PC-3 (cell line): ENCODE measurements at regions not wholly inside any gene's neighbourhood (a gene's known extent, or its start where the extent isn't known, plus 50 kb on each side); places are given as distances from the start of the nearest gene placed in this dataset.
A peak's percentile ranks its signal among the peaks of the same experiment; 100 is the strongest.

ENCODE experiments used
- ATAC-seq: fragments of 200-7000 bp; cut with Tn5 transposase; 2 replicates; pipeline ENCODE4 v1.9.1; 2020; ENCODE audit warnings: mild to moderate bottlenecking, moderate library complexity
- BruUV-seq: library from RNA; stranded (reverse); fragments of 400-500 nt; replicated peaks from 2 replicates; lab custom pipeline; 2021; lab: Mats Ljungman, UMichigan
- CTCF ChIA-PET: fragments of 300-600 bp; sonication (Branson Sonifier 250); formaldehyde crosslinking; loops from one replicate; lab custom pipeline; 2022; ENCODE audit warnings: antibody characterized with exemption; lab: Charles Lee
- POLR2A ChIA-PET: fragments of 300-600 bp; sonication (Branson Sonifier 250); formaldehyde crosslinking; loops from one replicate; lab custom pipeline; 2022; ENCODE audit warnings: antibody characterized with exemption; ENCODE audit not compliant: unreplicated experiment; lab: Charles Lee
- DNase-seq: peaks from one replicate; pipeline ENCODE4 v3.0.0-alpha.2; 2015
- H2AFZ ChIP-seq: fragments of 300-600 bp; sonication (generic); 2 replicates; pipeline ENCODE4 v1.6.0; 2016; ENCODE audit warnings: antibody characterized with exemption, low read length
- H3F3A ChIP-seq: fragments of 300-600 bp; sonication (generic); one replicate; pipeline ENCODE4 v1.6.0; 2017; ENCODE audit warnings: antibody characterized with exemption, low read length, control low read depth, mild to moderate bottlenecking; ENCODE audit not compliant: unreplicated experiment
- H3K27ac ChIP-seq: fragments of 300-600 bp; sonication (generic); 2 replicates; pipeline ENCODE4 v1.5.1; 2016; ENCODE audit warnings: mild to moderate bottlenecking, low read length
- H3K27me3 ChIP-seq: fragments of 300-600 bp; sonication (generic); 2 replicates; pipeline ENCODE4 v1.6.1; 2016; ENCODE audit warnings: low read length, mixed read lengths
- H3K36me3 ChIP-seq: fragments of 300-600 bp; sonication (generic); 2 replicates; pipeline ENCODE4 v1.6.1; 2016; ENCODE audit warnings: low read depth, mixed run types, low read length, mixed read lengths
- H3K4me1 ChIP-seq: fragments of 300-600 bp; sonication (generic); 2 replicates; pipeline ENCODE4 v1.5.1; 2016; ENCODE audit warnings: low read length; ENCODE audit not compliant: insufficient read depth
- H3K4me2 ChIP-seq: fragments of 300-600 bp; sonication (generic); 2 replicates; pipeline ENCODE4 v1.6.0; 2016; ENCODE audit warnings: low read length
- H3K4me3 ChIP-seq: fragments of 300-600 bp; sonication (generic); 2 replicates; pipeline ENCODE4 v1.5.1; 2016; ENCODE audit warnings: mild to moderate bottlenecking, low read length, mixed read lengths
- H3K79me2 ChIP-seq: fragments of 300-600 bp; sonication (generic); 2 replicates; pipeline ENCODE4 v1.6.1; 2017; ENCODE audit warnings: low read length, mixed read lengths
- H3K9ac ChIP-seq: fragments of 300-600 bp; sonication (generic); 2 replicates; pipeline ENCODE4 v1.6.0; 2016; ENCODE audit warnings: mild to moderate bottlenecking, low read length
- H3K9me2 ChIP-seq: fragments of 300-600 bp; sonication (generic); replicated peaks from 2 replicates; pipeline ENCODE4 v1.6.1; 2016; ENCODE audit warnings: mixed run types, low read length, mixed read lengths
- H3K9me3 ChIP-seq: fragments of 300-600 bp; sonication (generic); 2 replicates; pipeline ENCODE4 v1.6.1; 2016; ENCODE audit warnings: low read length, mixed read lengths
- H4K20me1 ChIP-seq: fragments of 300-600 bp; sonication (generic); 2 replicates; pipeline ENCODE4 v1.6.1; 2016; ENCODE audit warnings: low read length, mixed read lengths
- EZH2 ChIP-seq: fragments of 300-600 bp; sonication (generic); IDR thresholded peaks from one replicate; pipeline ENCODE4 v1.6.1; 2017; ENCODE audit warnings: antibody characterized with exemption, mild to moderate bottlenecking, low read length; ENCODE audit not compliant: unreplicated experiment
- EZH2phosphoT487 ChIP-seq: fragments of 300-600 bp; sonication (generic); IDR thresholded peaks from 2 replicates; pipeline ENCODE4 v1.6.1; 2018; ENCODE audit warnings: mild to moderate bottlenecking, antibody characterized with exemption, low read length, borderline replicate concordance
- intact Hi-C: fragments of 100-400 bp; cut with micrococcal nuclease; formaldehyde crosslinking; loops from 2 replicates; pipeline ENCODE4 v1.9.0; 2023
- TF ChIP-seq, protein P1 (sequence below): fragments of 300-600 bp; sonication (generic); conservative IDR thresholded peaks from 2 replicates; pipeline ENCODE4 v1.5.1; 2017; ENCODE audit warnings: antibody characterized with exemption, low read depth, mild to moderate bottlenecking, low read length

DNA sequence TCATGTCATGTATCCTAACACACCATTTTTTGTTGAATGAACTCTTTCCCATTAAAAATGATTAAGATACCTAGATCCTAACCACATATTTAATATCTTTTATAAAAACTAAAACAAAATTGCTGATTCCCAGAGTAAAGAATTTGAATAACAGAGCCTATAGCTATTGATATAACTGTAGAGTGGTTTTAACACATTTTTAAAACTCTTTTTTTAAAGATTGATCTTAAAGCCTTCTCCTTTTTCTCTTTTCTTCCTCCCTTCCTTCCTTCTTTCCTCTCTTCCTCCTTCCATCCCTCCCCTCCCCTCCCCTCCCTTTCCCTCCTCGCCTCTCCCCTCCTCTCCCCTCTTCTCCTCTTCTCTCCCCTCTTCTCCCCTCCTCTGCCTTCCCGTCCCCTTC is 605.4 kb upstream of the FZD8 start:
- H4K20me1 ChIP-seq, result no peaks in the 10 kb centered on the region
- H3K27me3 ChIP-seq, result no peaks in the 10 kb centered on the region
- ATAC-seq (no peak), DNase-seq (no peak)
- H3K9me2 ChIP-seq, result 0 out of 2 replicates have a peak, but pooled peaks cover 7% of the 10 kb centered on the region
- BruUV-seq, result no TSS peak
- H3K4me2 ChIP-seq, result no peak overlapping the region
- no peak overlapping the region for H3K4me3 ChIP-seq
- intact Hi-C loops, result no loop called here
- no peak overlapping the region for H3K9ac ChIP-seq
- no peaks in the 10 kb centered on the region for H3K79me2 ChIP-seq
- TF ChIP-seq EZH2phosphoT487 (no peak), EZH2 (no peak)
- TF ChIP-seq, protein P1, sequence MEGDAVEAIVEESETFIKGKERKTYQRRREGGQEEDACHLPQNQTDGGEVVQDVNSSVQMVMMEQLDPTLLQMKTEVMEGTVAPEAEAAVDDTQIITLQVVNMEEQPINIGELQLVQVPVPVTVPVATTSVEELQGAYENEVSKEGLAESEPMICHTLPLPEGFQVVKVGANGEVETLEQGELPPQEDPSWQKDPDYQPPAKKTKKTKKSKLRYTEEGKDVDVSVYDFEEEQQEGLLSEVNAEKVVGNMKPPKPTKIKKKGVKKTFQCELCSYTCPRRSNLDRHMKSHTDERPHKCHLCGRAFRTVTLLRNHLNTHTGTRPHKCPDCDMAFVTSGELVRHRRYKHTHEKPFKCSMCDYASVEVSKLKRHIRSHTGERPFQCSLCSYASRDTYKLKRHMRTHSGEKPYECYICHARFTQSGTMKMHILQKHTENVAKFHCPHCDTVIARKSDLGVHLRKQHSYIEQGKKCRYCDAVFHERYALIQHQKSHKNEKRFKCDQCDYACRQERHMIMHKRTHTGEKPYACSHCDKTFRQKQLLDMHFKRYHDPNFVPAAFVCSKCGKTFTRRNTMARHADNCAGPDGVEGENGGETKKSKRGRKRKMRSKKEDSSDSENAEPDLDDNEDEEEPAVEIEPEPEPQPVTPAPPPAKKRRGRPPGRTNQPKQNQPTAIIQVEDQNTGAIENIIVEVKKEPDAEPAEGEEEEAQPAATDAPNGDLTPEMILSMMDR, result no peak
- H3K27ac ChIP-seq, result no peak overlapping the region
- CTCF ChIA-PET, result no interaction called here
- no peaks in the 10 kb centered on the region for H3F3A ChIP-seq
- H2AFZ ChIP-seq, result no peak overlapping the region
- H3K9me3 ChIP-seq, result no peaks in the 10 kb centered on the region
- POLR2A ChIA-PET, result no interaction called here
- no peaks in the 10 kb centered on the region for H3K36me3 ChIP-seq
- no peaks in the 10 kb centered on the region for H3K4me1 ChIP-seq

DNA sequence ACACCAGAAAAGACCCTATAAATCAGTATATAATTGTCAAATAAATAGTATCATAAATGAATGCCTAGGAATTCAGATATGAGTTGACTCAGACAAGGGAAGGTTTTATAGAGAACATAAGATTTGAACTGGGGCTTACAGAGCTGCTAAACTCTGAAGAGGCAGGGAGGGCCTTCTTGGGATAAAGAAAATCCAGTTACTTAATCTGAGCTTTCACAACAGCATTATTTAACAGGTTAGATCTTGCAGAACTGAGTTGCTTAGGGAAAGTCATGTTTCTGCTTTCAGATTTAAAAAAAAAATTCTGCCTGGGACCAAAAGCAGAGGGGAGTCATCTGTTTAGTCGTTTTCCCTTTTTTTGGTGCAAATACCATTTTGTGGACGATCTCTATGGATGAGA is 594.8 kb upstream of the FZD8 start:
- POLR2A ChIA-PET, result no interaction called here
- no peak overlapping the region for H2AFZ ChIP-seq
- H3K27ac ChIP-seq, result no peak overlapping the region
- H3K36me3 ChIP-seq, result no peaks in the 10 kb centered on the region
- H3F3A ChIP-seq, result no peaks in the 10 kb centered on the region
- H3K4me2 ChIP-seq, result no peak overlapping the region
- H3K4me1 ChIP-seq, result no peaks in the 10 kb centered on the region
- ATAC-seq (peak; percentile 31; the same call in 1 of the 2 replicates), DNase-seq (no peak)
- H3K9ac ChIP-seq, result no peak overlapping the region
- peaks cover 4% of the 10 kb centered on the region; the same call in 1 of the 2 replicates for H3K9me3 ChIP-seq
- TF ChIP-seq, protein P1, result no peak
- no peak for TF ChIP-seq EZH2
- TF ChIP-seq EZH2phosphoT487, result no peak
- no peaks in the 10 kb centered on the region for H3K9me2 ChIP-seq
- H4K20me1 ChIP-seq, result no peaks in the 10 kb centered on the region
- no TSS peak for BruUV-seq
- H3K4me3 ChIP-seq, result no peak overlapping the region
- H3K79me2 ChIP-seq, result no peaks in the 10 kb centered on the region
- intact Hi-C loops, result no loop called here
- H3K27me3 ChIP-seq, result no peaks in the 10 kb centered on the region
- CTCF ChIA-PET, result no interaction called here

DNA sequence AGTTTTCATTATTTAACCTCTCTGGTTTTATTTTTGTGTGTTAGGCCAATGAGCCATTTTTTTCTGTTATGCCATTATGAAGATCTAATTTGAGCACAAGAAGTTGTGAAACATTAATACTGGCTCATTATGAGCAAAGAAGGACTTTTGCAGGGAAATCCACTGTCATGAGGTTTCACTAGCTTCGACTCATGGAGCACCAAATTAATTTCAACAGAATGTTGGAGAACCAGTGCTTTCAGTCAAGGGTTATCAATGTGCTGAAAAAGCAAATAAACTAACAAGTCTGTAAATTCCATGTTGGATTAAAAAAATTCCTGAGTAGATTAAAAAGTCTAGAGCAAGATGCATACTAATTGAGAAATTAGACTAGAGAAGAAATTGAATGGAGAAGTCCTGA is 594.2 kb upstream of the FZD8 start:
- CTCF ChIA-PET, result no interaction called here

More for the DNA sequence above, 594.2 kb upstream of the FZD8 start:
- TF ChIP-seq EZH2phosphoT487 (no peak), EZH2 (no peak)
- TF ChIP-seq, protein P1, result no peak
- Histone ChIP-seq H4K20me1 (no peaks in the 10 kb centered on the region), H3K27me3 (no peaks in the 10 kb centered on the region), H3F3A (no peaks in the 10 kb centered on the region), H3K27ac (no peak overlapping the region), H3K9me2 (no peaks in the 10 kb centered on the region), H3K4me1 (no peaks in the 10 kb centered on the region), H3K9ac (no peak overlapping the region), H3K9me3 (peaks cover 4% of the 10 kb centered on the region; the same call in 1 of the 2 replicates), H3K36me3 (no peaks in the 10 kb centered on the region), H3K4me2 (no peak overlapping the region), H3K4me3 (no peak overlapping the region), H3K79me2 (no peaks in the 10 kb centered on the region), H2AFZ (no peak overlapping the region)
- POLR2A ChIA-PET, result no interaction called here
- intact Hi-C loops, result no loop called here
- BruUV-seq, result no TSS peak
- ATAC-seq, result no peak
- no peak for DNase-seq
